NCI-H2227 (cell line): ENCODE measurements at regions not wholly inside any gene's neighbourhood (a gene's known extent, or its start where the extent isn't known, plus 50 kb on each side); places are given as distances from the start of the nearest gene placed in this dataset.
"Not testable (repeated sequence)": the region's sequence is repeated elsewhere in the genome, so short reads cannot be mapped to it uniquely, and the experiment has no call there.

Experiments
- DNase-seq: peaks from one replicate; lab custom pipeline; 2025; ENCODE audit not compliant: unreplicated experiment; lab: John Stamatoyannopoulos, UW

DNA sequence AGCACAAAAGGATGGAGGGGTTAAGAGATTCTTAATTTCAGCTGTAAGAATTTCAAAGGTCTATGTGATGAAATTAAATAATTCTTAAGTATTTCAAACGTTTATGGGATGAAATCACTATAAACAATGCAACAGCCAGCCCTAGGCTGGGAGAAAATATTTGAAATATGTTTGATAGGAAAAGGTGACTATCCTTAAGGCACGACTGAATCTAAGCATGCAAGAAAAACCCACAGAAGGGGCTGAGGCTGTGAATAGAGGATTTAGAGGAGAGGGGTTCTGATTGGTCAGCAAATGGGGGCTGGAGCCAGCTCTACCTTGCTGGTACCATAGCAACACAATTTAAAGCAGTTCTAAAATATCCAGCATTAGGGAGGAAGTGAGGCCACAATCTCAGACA, 220.8 kb upstream of the ATP10A start:
- DNase-seq = no peak

DNA sequence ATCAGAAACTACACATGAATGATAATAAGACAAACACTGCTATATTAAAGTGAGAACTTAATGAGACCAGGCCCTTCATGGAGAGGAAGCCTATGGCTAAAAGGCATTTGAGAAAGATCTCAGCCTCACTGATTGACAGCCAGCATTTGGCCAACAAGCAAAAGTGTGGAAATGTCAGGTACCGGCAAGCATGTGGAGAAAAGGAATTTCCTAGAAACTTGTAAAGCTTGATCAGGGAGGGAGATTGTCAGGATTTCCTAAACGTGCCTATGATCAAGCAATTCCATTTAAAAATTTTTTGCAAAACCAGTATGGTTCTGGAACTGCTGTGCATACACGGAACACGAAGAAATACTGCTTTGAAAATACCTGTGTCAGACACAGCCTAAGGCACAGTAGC, 220.3 kb upstream of the ATP10A start:
- DNase-seq = no peak

DNA sequence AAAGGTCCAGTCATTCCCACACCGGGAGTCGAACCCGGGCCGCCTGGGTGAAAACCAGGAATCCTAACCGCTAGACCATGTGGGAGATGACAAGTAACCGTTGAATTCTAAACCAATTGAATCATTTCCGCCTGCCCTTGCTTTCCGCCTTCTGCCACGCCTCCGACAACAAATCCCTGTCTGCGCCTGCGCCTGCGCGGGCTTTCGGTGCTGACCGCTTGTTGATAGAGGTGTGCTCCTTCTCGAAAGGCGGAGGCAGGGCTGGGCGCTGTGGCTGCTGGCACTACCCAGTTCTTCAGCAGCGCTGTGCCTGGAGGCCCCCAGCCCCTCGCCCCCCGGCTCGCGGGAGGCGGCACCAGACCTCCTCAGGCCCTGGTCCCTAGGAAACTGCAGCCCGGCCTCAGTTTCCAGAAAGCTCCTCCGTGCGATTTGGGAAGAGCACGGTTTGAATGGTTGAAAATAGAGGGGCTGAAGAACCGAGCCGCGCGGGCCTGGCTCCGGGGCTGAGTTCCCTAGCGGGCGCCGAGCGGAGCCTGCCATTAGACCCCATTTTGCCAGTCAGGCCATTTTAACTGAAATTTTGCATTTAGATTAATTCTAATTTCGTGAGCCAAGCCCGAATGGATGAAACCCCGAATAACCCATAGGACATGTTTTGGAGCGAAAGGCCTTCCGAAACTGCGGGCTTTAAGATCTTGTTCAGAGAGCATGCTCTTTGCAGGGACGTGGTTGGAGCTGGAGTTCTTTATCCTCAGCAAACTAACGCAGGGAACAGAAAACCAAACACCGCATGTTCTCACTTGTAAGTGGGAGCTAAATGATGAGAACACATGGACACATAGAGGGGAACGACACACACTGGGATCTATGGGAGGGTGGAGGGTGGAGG, 219.3 kb upstream of the ATP10A start:
- peak; percentile 93 for DNase-seq

DNA sequence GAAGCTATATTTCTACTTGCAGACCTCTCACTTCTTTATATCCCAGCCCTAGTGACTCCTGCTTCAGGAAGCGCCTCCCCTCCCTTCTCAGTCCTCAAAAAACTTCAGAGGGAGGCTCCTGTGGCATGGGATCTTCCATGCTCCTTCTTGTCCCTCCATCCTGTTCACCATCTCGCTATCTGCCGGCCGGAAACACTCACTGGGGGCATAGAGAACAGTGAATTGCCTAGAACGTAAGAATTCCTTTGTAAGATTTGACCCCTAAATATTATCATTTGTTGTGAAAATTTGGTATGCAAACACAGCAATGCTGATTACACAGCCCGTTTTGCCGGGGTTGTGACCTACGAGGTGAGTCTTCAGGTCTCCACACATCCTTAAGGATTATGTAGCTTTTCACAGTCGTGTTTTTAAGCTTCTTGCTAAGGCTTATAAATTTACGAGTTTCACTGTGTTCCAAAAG, 218.7 kb upstream of the ATP10A start:
- no peak for DNase-seq

DNA sequence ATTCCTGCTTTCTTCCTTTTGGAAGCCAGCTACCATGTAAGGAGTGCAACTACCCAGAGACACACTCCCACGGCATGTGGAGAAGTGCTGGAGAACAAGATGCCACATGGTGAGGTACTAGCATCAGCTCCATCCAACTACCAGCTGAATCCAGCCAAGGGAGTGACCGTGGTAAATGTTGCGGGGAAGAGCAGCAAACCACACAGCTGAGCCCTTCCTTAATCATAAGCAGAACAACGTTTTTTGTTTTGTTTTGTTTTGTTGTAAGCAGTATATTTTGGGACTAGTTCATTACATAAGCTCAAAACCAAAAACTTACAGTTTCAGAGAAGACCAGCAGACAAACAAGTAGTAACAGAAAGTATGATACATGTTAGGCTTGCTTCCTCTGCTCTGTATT, 212.6 kb upstream of the ATP10A start:
- DNase-seq = no peak

DNA sequence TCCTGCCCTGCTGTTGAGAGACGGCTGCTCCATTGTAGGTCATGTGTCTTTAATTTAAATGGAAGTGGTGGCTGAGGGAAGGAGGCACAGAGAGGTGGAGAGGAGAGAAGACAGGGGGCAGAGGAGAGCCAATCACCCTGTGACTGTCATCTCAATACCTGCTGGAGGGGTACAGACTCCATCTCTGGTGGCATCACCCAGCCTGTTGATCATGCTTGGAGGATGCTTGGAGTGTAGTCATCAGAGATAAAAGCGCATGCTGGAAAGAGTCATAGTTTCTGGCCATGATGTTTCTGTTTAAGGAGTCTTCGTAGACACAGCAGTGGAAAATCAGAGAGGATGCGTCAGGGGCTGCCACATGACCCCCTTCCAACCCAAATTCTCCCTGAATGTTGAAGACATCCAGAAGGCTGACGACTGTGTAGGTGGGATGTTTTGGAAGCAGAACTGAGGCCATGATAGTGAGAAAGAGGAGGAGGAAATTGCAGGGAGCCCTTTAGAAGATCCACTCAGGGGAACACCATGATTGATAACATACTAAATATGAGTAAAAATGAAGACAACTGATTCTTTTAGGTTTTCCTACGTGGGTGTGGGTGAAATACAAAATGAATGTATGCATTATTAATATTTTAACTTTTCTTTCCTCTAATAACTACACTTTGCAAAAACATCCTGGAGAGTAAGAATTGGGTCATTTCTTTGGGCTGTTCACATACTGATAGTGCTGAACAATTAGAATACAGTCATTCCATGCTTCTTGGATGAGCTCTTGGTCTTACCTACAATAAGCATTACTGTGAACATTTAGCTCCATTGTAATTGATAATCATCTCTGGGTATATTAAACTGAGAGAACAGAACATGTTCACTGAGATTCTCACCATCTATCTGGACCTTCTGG, 210.6 kb upstream of the ATP10A start:
- DNase-seq = no peak

DNA sequence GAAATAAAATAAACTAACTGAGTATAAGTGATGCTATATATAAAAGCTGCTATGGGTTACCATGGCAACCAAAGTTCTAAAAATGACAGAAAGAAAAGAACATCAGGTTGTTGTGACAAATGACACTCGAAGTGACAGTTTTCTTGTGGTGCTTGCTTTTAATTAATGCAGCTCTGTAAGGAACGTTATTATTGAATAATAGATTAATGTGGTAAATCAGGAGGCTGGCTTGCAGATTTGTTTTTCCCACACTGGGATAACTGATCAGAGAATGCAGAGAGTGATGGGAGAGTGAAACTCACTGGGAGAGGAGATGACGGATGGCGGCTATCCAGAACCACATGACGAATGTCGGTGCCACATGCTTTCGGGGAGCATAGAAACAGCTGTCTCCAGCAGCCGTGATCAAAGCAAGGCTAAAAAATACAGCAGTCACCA, 207.0 kb upstream of the ATP10A start:
- DNase-seq = no peak

DNA sequence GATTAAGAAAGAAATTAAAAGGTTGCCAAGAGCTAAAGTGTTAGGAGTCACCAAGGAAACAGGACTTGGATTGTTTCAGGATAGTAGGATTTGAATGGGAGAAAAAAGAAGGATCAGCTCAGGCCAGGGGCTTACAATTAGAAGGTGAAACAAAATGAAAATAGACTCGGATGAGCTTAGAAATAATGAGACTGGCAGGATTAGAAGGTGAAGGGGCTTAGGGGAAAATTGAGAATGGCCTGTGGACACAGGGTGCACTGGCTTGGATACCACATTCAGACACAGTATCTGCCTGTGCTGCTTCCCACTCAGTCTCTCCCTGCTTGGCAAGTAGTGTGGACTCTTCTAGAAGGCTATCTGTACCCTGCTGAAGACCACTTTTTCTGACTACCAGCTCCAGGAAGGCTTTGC, 206.1 kb upstream of the ATP10A start:
- no peak for DNase-seq

DNA sequence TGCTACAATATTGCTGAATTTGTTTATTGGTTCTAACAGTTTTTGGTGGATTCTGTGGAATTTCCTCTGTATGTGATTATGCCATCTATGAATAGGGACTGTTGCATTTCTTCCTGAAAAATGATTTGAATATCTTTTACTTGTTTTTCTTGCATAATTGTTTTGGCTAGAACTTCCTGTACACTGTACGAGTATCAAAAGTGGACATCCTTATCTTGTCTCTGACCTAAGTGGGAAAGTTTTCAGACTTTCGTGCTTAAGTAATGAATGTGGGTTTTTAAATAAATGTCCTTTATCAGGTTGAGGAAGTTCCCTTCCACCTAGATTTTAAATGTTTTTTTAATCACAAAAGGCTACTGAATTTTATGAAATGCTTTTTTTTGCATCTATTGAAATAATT, 203.8 kb upstream of the ATP10A start:
- no peak for DNase-seq

DNA sequence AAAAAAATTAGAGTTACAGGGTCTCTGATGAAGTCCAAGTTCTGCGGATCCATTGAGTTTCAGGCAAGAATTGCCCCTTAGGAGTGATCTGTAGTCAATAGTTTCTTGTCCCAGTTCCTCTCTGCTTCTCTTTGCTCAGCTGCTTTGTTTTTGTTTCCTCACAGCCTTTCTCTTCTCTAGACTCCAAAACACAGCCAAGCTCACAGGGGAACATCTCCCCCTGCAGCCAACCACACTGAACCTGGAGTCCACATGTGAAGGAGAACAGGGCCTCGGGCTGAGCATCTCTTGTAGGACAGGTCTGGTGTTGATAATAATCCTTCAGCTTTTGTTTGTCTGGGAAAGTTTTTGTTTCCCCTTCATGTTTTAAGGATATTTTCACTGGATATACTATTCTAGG, 202.6 kb upstream of the ATP10A start:
- no peak for DNase-seq

DNA sequence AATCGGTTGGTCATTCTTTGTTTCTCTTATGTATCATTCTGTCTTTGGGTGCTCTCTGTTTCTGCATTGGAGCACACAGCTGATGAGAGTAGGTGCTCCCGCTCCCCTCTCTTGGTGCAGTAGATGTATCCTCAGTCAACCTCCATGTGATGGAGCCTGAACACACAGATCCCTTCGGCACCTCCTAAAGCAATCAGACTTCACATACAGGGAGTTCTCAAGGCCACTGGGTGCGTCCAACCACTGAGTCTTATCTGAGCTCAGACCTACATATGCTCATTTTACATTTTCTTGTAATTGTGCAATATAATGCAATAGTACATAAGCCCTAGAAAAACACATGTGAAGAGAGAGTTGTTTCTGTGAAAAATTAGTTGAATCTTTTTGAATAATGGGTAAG, 198.1 kb upstream of the ATP10A start:
- DNase-seq = no peak

DNA sequence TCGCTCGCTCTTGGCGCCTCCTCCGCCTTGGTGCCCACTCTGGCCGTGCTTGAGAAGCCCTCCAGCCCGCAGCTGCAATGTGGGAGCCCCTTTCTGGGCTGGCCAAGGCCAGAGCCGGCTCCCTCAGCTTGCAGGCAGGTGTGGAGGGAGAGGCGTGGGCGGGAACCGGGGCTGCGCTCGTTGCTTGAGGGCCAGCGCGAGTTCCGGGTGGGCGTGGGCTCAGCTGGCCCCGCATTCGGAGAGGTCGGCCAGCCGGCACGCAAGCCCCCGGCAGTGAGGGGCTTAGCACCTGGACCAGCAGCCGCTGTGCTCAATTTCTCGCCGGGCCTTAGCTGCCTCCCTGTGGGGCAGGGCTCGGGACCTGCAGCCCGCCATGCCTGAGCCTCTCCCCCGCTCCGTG, 193.6 kb upstream of the ATP10A start:
- not testable (repeated sequence) for DNase-seq

DNA sequence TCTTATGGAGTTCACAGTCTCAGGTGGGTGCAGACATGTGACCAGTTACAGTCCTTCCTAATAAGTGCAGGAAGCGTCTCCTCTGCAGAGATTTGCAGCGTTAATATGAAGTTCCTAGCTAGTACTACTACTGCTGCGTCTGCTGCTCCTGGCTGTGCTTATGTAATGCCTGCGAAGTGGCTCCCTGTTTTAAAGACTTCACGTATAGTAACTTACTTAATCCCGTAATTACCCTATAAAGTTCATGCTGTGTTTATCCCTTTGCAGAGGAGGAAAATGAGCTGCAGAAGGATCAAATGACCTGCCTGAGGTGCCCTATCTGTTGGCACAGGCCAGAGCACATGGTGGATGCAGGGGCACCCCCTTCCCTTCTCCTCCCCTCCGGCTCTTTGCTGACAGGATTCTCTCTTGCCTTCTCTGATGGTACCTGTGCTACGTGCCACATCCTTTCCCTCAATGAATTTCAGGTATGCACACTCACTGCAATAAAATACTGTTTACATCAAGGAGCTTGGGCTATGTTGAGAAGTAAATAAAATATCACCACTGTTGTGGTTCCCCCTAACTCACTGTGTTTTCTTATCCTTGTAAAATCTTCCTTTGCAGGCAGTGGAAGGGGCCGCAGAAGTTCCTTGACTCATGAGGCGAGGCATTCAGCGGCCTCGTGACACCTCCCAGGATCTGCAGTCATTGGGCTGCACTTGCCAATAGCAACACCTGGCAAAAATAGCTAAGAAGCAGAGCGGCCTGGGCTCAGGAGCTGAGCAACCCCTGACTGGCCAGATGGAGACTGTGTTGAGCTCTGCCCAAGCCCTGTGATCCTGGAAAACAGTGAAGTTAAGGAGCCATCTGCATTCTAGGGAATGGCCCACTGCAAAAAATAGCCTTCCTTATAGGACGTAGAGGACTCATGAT, 188.9 kb upstream of the ATP10A start:
- no peak for DNase-seq

DNA sequence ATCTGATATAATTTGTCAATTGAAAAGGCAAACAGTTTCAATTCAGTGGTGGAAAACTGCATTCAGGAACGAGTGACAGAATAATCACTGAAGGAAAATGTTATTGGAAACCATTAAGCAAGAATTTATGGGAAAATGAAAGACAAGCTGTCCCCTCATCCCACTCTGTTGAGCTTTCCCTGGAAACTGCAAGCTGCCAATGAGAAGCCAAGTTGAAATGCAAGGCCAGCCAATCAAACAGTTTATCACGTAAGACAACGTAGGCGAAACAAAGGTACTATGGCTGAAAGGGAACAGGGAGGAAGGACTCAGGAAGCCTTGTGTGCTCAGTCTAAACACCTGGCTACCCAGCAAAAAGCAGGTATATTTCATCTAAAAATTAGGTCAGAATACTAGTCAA, 187.9 kb upstream of the ATP10A start:
- no peak for DNase-seq

DNA sequence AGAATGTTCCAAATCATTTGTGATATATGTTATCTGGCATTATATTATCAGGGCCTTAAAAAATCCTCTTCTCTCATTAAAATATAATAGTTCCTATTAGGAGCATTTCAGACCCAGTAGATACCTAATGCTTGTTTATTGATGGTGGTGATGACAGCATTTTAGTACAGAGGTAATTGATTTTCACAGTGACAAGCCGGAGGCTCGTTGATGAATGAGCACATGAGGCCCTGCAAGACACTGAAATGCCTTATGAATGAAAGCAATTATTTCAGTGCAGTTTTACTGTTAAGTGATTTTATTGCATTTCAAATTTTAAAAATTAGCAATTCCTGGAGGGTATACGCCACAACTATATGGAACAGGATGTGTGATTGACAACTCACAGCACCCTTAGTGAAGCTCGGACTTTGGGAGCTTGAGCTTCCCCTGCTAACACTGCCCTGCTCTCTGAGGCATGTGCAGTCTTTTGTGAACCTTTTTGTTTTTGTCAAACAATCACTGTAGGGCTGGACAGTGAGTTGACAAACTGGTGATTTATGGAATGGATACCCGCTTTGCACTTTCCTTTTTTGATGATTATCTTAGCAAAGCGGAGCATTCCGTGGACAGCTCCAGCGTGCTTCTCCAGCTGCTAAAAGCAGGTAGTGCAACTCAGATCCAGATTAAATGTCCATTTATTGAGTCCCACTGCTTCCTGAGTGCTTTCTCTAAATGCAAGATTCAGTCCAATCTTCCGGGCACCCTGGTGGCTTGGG, 187.0 kb upstream of the ATP10A start:
- no peak for DNase-seq

DNA sequence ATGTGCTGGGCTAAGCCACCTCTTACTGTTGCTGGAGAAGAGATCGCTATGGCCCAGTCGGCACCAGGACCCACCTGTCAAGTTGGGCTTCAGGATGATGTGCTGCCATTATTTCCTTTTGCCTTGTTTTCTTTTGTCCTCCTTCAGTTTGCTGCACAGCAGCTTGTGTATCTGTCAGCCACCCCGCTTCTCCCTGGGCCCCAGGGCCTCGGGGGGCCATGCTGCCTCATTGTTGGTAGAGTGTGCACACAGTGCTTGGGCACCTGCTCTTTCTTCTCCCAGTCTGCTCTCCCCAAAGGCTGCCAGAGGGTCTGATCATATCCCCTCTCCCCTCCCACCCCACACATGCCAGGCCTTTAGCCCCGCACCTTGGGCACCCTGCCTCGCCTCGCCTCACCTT, 185.5 kb upstream of the ATP10A start:
- DNase-seq = no peak

DNA sequence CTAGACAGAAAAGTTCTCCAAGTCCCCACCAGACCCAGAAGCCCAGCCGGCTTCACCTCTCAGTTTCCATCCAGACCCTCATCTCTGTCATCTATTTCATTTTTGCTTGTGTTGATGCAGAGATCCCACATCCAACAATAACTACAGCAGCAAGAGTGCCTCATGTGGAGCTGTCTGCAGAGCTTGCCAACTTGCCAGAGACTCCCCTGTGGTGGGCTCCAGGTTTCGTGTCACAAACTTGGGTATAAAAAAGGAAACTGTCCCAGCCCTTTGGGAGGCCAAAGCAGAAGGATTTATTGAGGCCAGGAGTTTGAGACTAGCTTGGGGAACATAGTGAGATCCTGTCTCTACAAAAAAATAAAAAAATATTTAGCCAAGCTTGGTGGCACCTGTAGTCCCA, 182.4 kb upstream of the ATP10A start:
- DNase-seq = no peak

DNA sequence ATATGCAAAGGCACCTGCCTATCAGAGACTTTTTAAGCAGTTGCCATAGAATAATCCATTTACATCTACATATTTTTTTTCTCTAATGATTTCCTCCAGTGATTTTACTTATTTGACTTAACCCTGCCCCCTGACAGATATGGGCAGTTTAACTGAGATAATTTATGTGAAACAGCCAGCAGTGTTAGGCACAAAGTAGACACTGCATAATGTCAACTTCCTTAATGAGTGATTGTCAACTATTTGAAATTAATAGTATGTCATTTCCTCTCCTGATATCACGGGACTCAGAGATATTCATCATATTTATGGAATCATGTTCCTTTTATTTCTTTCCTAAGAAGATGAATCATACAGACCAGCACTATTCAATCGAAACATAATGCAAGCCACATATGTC, 179.9 kb upstream of the ATP10A start:
- DNase-seq = no peak

DNA sequence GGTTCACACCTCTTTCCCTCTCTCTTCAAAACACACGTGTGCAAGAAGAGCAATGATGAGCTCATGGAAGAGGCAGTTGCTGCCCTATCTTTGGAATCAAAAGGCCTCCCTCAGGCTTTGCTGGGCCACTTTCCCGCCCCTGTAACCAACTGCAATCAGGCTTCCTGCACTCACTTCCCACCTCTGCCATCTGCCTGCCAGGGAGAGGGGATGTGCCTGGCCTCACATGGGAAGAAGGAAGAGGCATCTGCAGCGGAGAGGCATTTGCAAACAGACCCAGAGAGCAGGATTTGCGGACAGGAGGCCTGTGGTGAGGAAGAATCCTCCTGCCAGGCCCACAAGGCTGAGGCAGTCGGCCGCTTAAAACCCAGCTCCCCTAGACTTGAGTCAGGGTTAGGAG, 175.6 kb upstream of the ATP10A start:
- DNase-seq = no peak

DNA sequence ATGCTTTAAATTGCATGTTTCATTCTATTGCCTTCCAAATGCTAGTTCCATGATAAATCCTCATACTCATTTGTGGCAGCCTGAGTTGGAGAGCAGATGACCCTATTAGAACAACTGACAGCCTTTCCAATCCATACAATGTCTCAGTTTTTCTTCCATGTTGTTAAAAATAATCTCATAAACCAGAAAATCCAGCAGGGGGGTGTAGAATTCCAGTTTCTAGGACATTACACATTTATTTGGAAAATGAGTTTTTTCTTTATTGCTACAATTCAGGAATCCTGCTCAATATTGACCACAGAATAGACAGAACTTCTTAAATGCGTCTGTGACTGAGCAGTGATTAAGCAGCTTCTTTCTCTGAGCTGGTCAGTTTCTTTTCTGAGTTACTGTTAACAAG, 174.2 kb upstream of the ATP10A start:
- DNase-seq = no peak
